Right lobe of liver (tissue), 6 donors: ENCODE measurements at regions not wholly inside any gene's neighbourhood (a gene's known extent, or its start where the extent isn't known, plus 50 kb on each side); places are given as distances from the start of the nearest gene placed in this dataset.
A peak's percentile ranks its signal among the peaks of the same experiment; 100 is the strongest.

ENCODE experiments used
- ATAC-seq, 4 donors: fragments of 200-7000 bp; cut with Tn5 transposase; one replicate each; pipeline ENCODE4 v1.9.1; 2020; ENCODE audit warnings: mild to moderate bottlenecking in 4 of 4, moderate library complexity in 4 of 4
- DNase-seq, 3 donors: peaks; one replicate each; pipeline ENCODE4 v3.0.0-alpha.2; 2020
- H3K27ac ChIP-seq, 3 donors: fragments of 200-600 bp; one replicate each; pipeline ENCODE4 v1.8.0; 2022
- H3K27me3 ChIP-seq, 2 donors: fragments of 200-600 bp; one replicate each; pipeline ENCODE4 v1.8.0; 2022
- H3K36me3 ChIP-seq, 4 donors: fragments of 200-600 bp; sonication (generic) in 1 of 4; one replicate each; pipeline versions ENCODE4 v1.5.1 to v1.8.0; 2017 to 2022; ENCODE audit warnings: control low read depth in 1 of 4
- H3K4me1 ChIP-seq, 4 donors: fragments of 200-600 bp; sonication (generic) in 1 of 4; one replicate each; pipeline versions ENCODE4 v1.5.1 to v1.8.0; 2017 to 2022; ENCODE audit warnings: control low read depth in 1 of 4
- H3K4me3 ChIP-seq, 3 donors: fragments of 200-600 bp; one replicate each; pipeline ENCODE4 v1.8.0; 2022
- H3K9me3 ChIP-seq, 4 donors: fragments of 200-600 bp; sonication (generic) in 1 of 4; one replicate each; pipeline versions ENCODE4 v1.5.1 to v1.8.0; 2017 to 2022; ENCODE audit warnings: control low read depth in 1 of 4
- POLR2A ChIP-seq: fragments of 450-650 bp; IDR thresholded peaks from one replicate; pipeline ENCODE4 v1.6.1; 2017; ENCODE audit warnings: antibody characterized with exemption, mild to moderate bottlenecking
- WGBS: methylation state at CpG from one replicate; pipeline ENCODE4 v1.1.6; 2018; ENCODE audit warnings: low coverage, low lambda C conversion rate; ENCODE audit not compliant: insufficient coverage; ENCODE audit errors: missing lambda C conversion rate; 5-methylcytosine and 5-hydroxymethylcytosine counted together
- intact Hi-C, 2 donors: fragments of 100-400 bp; cut with DNase I; formaldehyde crosslinking; loops; one replicate each; pipeline versions ENCODE4 v1.11.2 to v1.14.1; 2022
- TF ChIP-seq, protein P1 (sequence below), 4 donors: fragments of 200-600 bp in 3 of 4; fragments of 450-650 bp in 1 of 4; IDR thresholded peaks; one replicate each; pipeline versions ENCODE4 v1.5.1 to v1.8.0; 2016 to 2022; ENCODE audit warnings: antibody characterized with exemption in 4 of 4, mild to moderate bottlenecking in 2 of 4
- donor health status: DM: no; HTN: yes; CAD: no.
- donor health status: DM: no; HTN: no; CAD: no.
- donor health status: DM: no; HTN: no; CAD: no.
- donor health status: DM: no; HTN: yes; CAD: no.
- donor health status: DM: no; HTN: yes; CAD: no.

DNA sequence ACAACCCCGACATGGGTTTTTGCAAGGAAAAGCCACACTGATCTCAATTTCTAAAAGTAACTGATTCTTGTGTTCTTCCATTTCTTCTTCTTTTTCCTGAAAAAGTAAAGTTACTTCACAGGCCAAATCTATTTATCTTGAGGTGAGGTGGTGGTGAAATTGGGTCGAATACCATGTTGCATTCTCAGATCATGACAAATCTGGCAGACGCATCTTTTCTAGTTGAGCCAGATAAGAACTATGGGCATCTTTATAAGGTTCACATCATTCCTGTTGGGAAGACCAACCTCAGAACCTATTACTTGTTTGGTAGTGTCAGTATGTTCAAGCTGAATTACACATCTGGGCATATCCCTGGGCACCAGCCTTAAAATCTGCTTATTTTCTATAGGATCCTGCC lies 78.6 kb upstream of the USP25 start:
- Histone ChIP-seq H3K27ac (no peak overlapping the region), H3K27me3 (no peaks in the 10 kb centered on the region), H3K4me3 (no peak overlapping the region), H3K4me1 (no peaks in the 10 kb centered on the region), H3K9me3 (no peaks in the 10 kb centered on the region), H3K36me3 (no peaks in the 10 kb centered on the region)
- DNase-seq = no peak
- no peak for TF ChIP-seq POLR2A
- TF ChIP-seq, protein P1, sequence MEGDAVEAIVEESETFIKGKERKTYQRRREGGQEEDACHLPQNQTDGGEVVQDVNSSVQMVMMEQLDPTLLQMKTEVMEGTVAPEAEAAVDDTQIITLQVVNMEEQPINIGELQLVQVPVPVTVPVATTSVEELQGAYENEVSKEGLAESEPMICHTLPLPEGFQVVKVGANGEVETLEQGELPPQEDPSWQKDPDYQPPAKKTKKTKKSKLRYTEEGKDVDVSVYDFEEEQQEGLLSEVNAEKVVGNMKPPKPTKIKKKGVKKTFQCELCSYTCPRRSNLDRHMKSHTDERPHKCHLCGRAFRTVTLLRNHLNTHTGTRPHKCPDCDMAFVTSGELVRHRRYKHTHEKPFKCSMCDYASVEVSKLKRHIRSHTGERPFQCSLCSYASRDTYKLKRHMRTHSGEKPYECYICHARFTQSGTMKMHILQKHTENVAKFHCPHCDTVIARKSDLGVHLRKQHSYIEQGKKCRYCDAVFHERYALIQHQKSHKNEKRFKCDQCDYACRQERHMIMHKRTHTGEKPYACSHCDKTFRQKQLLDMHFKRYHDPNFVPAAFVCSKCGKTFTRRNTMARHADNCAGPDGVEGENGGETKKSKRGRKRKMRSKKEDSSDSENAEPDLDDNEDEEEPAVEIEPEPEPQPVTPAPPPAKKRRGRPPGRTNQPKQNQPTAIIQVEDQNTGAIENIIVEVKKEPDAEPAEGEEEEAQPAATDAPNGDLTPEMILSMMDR (IDR thresholded peaks at IDR 0.05) = no peak
- intact Hi-C loops = no loop called here
- no peak for ATAC-seq
- WGBS = 52% methylated on average over 3 of the region's 3 CpGs

- Histone ChIP-seq H3K9me3 (no peaks in the 10 kb centered on the region), H3K36me3 (no peaks in the 10 kb centered on the region), H3K27ac (no peak overlapping the region), H3K4me1 (no peaks in the 10 kb centered on the region), H3K27me3 (no peaks in the 10 kb centered on the region), H3K4me3 (no peak overlapping the region)
- TF ChIP-seq, protein P1 (IDR thresholded peaks at IDR 0.05) = no peak
- TF ChIP-seq POLR2A = no peak
- WGBS = 21% methylated on average over 2 of the region's 2 CpGs
- ATAC-seq (no peak), DNase-seq (no peak)
- intact Hi-C loops = no loop called here
Measured at GRCh38 chr21:15653710-15654109, 76.1 kb upstream of the USP25 start.

GRCh38 chr21:15654171-15654570 lies 75.6 kb upstream of the USP25 start:
- H3K9me3 ChIP-seq = no peaks in the 10 kb centered on the region
- intact Hi-C loops = no loop called here
- no peak for DNase-seq
- no peak overlapping the region for H3K27ac ChIP-seq
- H3K4me1 ChIP-seq = no peaks in the 10 kb centered on the region
- no peaks in the 10 kb centered on the region for H3K36me3 ChIP-seq
- no peaks in the 10 kb centered on the region for H3K27me3 ChIP-seq
- TF ChIP-seq, protein P1 (IDR thresholded peaks at IDR 0.05) = no peak
- no peak for TF ChIP-seq POLR2A
- ATAC-seq = no peak
- no peak overlapping the region for H3K4me3 ChIP-seq
- 94% methylated on average over 6 of the region's 6 CpGs for WGBS

GRCh38 chr21:15659753-15660422 lies 69.9 kb upstream of the USP25 start:
- H3K27ac ChIP-seq = peak overlapping the region in 1 of 3 donors; percentile 32
- peaks cover 0 to 12% (median 0%) of the 10 kb centered on the region in 4 donors for H3K4me1 ChIP-seq
- DNase-seq (no peak), ATAC-seq (peak; percentile 98 to 100 (median 99))
- H3K36me3 ChIP-seq = no peaks in the 10 kb centered on the region
- intact Hi-C loops = no loop called here
- no peaks in the 10 kb centered on the region for H3K9me3 ChIP-seq
- no peak for TF ChIP-seq POLR2A
- TF ChIP-seq, protein P1 (IDR thresholded peaks at IDR 0.05) = no peak
- H3K4me3 ChIP-seq = no peak overlapping the region
- no peaks in the 10 kb centered on the region for H3K27me3 ChIP-seq
- 24% methylated on average over 3 of the region's 3 CpGs for WGBS
